Activated CD4-positive, alpha-beta T cell treated with anti-CD3 and anti-CD28 coated beads for 4 hours (primary cell): ENCODE measurements at regions not wholly inside any gene's neighbourhood (a gene's known extent, or its start where the extent isn't known, plus 50 kb on each side); places are given as distances from the start of the nearest gene placed in this dataset.
"Not testable (repeated sequence)": the region's sequence is repeated elsewhere in the genome, so short reads cannot be mapped to it uniquely, and the experiment has no call there.

ENCODE experiments used
- DNase-seq, 2 donors: peaks; one replicate each; pipeline ENCODE4 v3.0.0-alpha.2; 2020

GRCh38 chr15:45812200-45812599, 177.4 kb downstream of the SQOR start:
- DNase-seq: no peak

GRCh38 chr15:45817578-45817977, 182.7 kb downstream of the SQOR start:
- DNase-seq: not testable (repeated sequence)

- no peak for DNase-seq
These were observed 186.6 kb downstream of the SQOR start for GRCh38 chr15:45821390-45821789.

GRCh38 chr15:45822968-45823367, 188.1 kb downstream of the SQOR start:
- not testable (repeated sequence) for DNase-seq

- no peak for DNase-seq
These were observed 192.4 kb downstream of the SQOR start for GRCh38 chr15:45827275-45827674.

GRCh38 chr15:45827766-45828165, 192.9 kb downstream of the SQOR start:
- DNase-seq: no peak

GRCh38 chr15:45829336-45830153, 194.7 kb downstream of the SQOR start:
- no peak for DNase-seq

GRCh38 chr15:45831787-45832186, 197.0 kb downstream of the SQOR start:
- no peak for DNase-seq

- DNase-seq: no peak
These were observed 199.8 kb downstream of the SQOR start for GRCh38 chr15:45834622-45835021.

- DNase-seq: no peak
These were observed 207.3 kb downstream of the SQOR start for GRCh38 chr15:45842151-45842550.

- DNase-seq: no peak
These were observed 212.8 kb downstream of the SQOR start for GRCh38 chr15:45847645-45848044.

GRCh38 chr15:45849136-45849535, 214.3 kb downstream of the SQOR start:
- no peak for DNase-seq

- DNase-seq: no peak
These were observed 219.8 kb downstream of the SQOR start for GRCh38 chr15:45854455-45855202.

GRCh38 chr15:45855210-45855906, 220.5 kb downstream of the SQOR start:
- no peak for DNase-seq

GRCh38 chr15:45855907-45856579, 221.2 kb downstream of the SQOR start:
- DNase-seq: no peak

GRCh38 chr15:45857291-45857690, 222.5 kb downstream of the SQOR start:
- DNase-seq: no peak

- DNase-seq: no peak
These were observed 223.7 kb downstream of the SQOR start for GRCh38 chr15:45858491-45858890.

- no peak for DNase-seq
These were observed 227.2 kb downstream of the SQOR start for GRCh38 chr15:45862034-45862433.

- DNase-seq: no peak
These were observed 229.2 kb downstream of the SQOR start for GRCh38 chr15:45863881-45864580.

- no peak for DNase-seq
These were observed 231.8 kb downstream of the SQOR start for GRCh38 chr15:45866616-45867015.

- no peak for DNase-seq
These were observed 232.5 kb downstream of the SQOR start for GRCh38 chr15:45867281-45867680.

- DNase-seq: no peak
These were observed 233.4 kb downstream of the SQOR start for GRCh38 chr15:45868109-45868691.
